ENCODE measurements at regions not wholly inside any gene's neighbourhood (a gene's known extent, or its start where the extent isn't known, plus 50 kb on each side); places are given as distances from the start of the nearest gene placed in this dataset.

DNA sequence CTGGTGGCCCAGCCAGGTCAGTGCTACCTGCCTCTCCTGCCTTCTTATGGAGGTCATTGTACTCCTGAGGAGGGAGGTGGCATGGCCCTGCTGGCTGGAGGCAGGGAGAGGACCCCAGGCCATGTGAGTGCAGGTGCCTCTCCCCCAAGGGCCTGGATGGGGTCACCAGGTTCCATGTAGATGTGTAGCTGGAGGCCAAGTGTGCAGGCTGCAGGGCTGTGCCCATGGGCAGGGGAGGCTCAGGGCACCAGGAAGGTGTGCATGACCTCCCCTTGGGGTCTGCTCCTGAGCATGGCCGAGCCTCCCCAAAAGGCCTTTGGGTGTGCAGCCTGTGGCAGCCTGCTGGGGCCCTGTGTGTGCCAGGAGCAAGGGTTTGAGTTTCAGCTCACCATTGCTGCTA is 128.1 kb upstream of the HDAC4 start:
- no TSS peak for BruUV-seq (replicated peaks)
- POLR2A ChIA-PET: no interaction called here
- TF ChIP-seq, protein P1, sequence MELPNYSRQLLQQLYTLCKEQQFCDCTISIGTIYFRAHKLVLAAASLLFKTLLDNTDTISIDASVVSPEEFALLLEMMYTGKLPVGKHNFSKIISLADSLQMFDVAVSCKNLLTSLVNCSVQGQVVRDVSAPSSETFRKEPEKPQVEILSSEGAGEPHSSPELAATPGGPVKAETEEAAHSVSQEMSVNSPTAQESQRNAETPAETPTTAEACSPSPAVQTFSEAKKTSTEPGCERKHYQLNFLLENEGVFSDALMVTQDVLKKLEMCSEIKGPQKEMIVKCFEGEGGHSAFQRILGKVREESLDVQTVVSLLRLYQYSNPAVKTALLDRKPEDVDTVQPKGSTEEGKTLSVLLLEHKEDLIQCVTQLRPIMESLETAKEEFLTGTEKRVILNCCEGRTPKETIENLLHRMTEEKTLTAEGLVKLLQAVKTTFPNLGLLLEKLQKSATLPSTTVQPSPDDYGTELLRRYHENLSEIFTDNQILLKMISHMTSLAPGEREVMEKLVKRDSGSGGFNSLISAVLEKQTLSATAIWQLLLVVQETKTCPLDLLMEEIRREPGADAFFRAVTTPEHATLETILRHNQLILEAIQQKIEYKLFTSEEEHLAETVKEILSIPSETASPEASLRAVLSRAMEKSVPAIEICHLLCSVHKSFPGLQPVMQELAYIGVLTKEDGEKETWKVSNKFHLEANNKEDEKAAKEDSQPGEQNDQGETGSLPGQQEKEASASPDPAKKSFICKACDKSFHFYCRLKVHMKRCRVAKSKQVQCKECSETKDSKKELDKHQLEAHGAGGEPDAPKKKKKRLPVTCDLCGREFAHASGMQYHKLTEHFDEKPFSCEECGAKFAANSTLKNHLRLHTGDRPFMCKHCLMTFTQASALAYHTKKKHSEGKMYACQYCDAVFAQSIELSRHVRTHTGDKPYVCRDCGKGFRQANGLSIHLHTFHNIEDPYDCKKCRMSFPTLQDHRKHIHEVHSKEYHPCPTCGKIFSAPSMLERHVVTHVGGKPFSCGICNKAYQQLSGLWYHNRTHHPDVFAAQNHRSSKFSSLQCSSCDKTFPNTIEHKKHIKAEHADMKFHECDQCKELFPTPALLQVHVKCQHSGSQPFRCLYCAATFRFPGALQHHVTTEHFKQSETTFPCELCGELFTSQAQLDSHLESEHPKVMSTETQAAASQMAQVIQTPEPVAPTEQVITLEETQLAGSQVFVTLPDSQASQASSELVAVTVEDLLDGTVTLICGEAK (IDR thresholded peaks at IDR 0.05; ENCODE audit: borderline replicate concordance): no peak
- TF ChIP-seq CEBPZ (IDR thresholded peaks at IDR 0.05; ENCODE audit: low read depth, low read length) (no peak), NFYA (IDR thresholded peaks at IDR 0.05; ENCODE audit: borderline replicate concordance, low read depth, low read length) (no peak)
- Histone ChIP-seq H3K27ac (ENCODE audit: control insufficient read depth, insufficient read depth) (no peak overlapping the region), H3K9me3 (replicated peaks; ENCODE audit: control insufficient read depth, insufficient read depth, low read length) (no peaks in the 10 kb centered on the region; the same call in 2 of the 3 replicates), H3K79me2 (ENCODE audit: control insufficient read depth, insufficient read depth, low read length) (no peaks in the 10 kb centered on the region), H3K9ac (ENCODE audit: control insufficient read depth, insufficient read depth, low read length) (no peak overlapping the region), H4K20me1 (ENCODE audit: control insufficient read depth, insufficient read depth) (no peaks in the 10 kb centered on the region), H3K4me3 (no peak overlapping the region), H3K27me3 (replicated peaks in 1 of 2; ENCODE audit: control insufficient read depth in 2 of 2, insufficient read depth in 2 of 2, low read length in 1 of 2) (no peaks in the 10 kb centered on the region), H2AFZ (ENCODE audit: control insufficient read depth, low read depth, low read length) (no peak overlapping the region), H3K4me1 (ENCODE audit: control insufficient read depth, insufficient read depth, low read length) (no peaks in the 10 kb centered on the region), H3K4me2 (ENCODE audit: control insufficient read depth, insufficient read depth) (no peak overlapping the region), H3K36me3 (ENCODE audit: control insufficient read depth in 2 of 2, insufficient read depth in 2 of 2, low read length in 1 of 2) (no peaks in the 10 kb centered on the region)
- FAIRE-seq (no peak), ATAC-seq (no peak), DNase-seq (ENCODE audit: low read depth, low spot score) (no peak)
- CTCF ChIA-PET: no interaction called here
- RAD21 ChIA-PET (ENCODE audit: unreplicated experiment): no interaction called here
- SMC1A ChIA-PET (ENCODE audit: uncharacterized antibody, unreplicated experiment): no interaction called here
- in situ Hi-C loops (cut with MboI): no loop called here
- 0% methylated on average over 1 of the region's 1 CpG for WGBS (ENCODE audit: insufficient coverage, insufficient replicate concordance, low lambda C conversion rate, missing lambda C conversion rate)
- intact Hi-C loops (cut with micrococcal nuclease; ENCODE audit: unreplicated experiment): no loop called here

All from GM12878 (cell line).